IgD-negative memory B cell (primary cell): ENCODE measurements at regions not wholly inside any gene's neighbourhood (a gene's known extent, or its start where the extent isn't known, plus 50 kb on each side); places are given as distances from the start of the nearest gene placed in this dataset.

Source experiments
- H3K27ac Mint-ChIP-seq, 3 donors: one replicate each; pipeline ENCODE4 v1.8.0; 2020 to 2022; ENCODE audit warnings: mild to moderate bottlenecking in 3 of 3, mixed read lengths in 3 of 3, moderate library complexity in 1 of 3
- H3K27me3 Mint-ChIP-seq: one replicate; pipeline ENCODE4 v1.8.0; 2021; ENCODE audit warnings: mixed read lengths
- H3K36me3 Mint-ChIP-seq: one replicate; pipeline ENCODE4 v1.8.0; 2020; ENCODE audit warnings: mild to moderate bottlenecking, mixed read lengths
- H3K4me1 Mint-ChIP-seq, 3 donors: one replicate each; pipeline ENCODE4 v1.8.0; 2020 to 2022; ENCODE audit warnings: mixed read lengths in 3 of 3, mild to moderate bottlenecking in 1 of 3
- H3K4me3 Mint-ChIP-seq, 4 donors: one replicate each; pipeline ENCODE4 v1.8.0; 2020 to 2022; ENCODE audit warnings: mild to moderate bottlenecking in 4 of 4, mixed read lengths in 4 of 4, moderate library complexity in 3 of 4
- H3K9me3 Mint-ChIP-seq, 3 donors: one replicate each; pipeline ENCODE4 v1.8.0; 2020 to 2021; ENCODE audit warnings: mixed read lengths in 3 of 3, mild to moderate bottlenecking in 1 of 3

DNA sequence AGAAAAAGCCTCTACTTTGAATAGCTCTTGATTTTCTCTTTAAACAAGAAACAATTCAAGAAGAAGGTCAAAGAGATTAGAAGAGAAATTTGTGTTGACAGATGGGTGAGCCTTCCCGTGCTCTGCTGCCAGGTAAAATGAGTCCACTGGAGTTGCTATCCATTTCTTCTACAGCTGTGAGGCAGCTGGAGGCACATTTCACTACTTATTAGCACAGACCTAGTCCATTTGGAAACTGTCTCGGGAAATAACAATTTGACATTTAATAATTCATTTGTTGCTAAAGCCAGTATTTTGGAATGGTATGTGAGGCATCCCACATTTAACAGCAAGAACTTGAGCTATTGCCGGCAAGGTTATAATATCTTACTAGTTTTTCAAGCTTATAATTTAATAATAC lies 396.8 kb upstream of the GRIA3 start:
- no peaks in the 10 kb centered on the region for H3K27me3 Mint-ChIP-seq
- no peaks in the 10 kb centered on the region for H3K4me1 Mint-ChIP-seq
- no peaks in the 10 kb centered on the region for H3K36me3 Mint-ChIP-seq
- H3K9me3 Mint-ChIP-seq, result peaks cover 0 to 10% (median 0%) of the 10 kb centered on the region in 3 donors
- no peak overlapping the region for H3K27ac Mint-ChIP-seq
- no peak overlapping the region for H3K4me3 Mint-ChIP-seq

DNA sequence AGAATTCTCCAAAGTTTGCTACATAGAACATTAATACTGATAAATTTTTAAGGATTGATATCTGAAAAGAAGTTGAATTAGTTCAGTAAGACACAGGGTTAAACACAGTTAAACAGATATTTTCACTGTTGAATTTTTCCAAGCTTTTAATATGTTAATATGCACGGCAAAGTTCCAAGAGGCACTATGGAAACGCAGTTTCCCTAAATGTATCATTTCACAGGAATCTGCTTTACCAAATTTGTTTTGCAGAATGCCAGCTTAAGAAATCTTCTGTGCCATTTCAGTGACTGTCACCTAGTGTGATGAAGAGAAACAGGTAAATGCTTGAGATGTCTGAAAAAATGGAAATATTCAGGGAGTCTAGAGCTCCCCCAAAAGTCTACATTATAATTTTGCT lies 395.9 kb upstream of the GRIA3 start:
- Mint-ChIP-seq H3K27ac (no peak overlapping the region), H3K27me3 (no peaks in the 10 kb centered on the region), H3K4me3 (no peak overlapping the region), H3K4me1 (no peaks in the 10 kb centered on the region), H3K36me3 (no peaks in the 10 kb centered on the region), H3K9me3 (peaks cover 0 to 10% (median 0%) of the 10 kb centered on the region in 3 donors)

DNA sequence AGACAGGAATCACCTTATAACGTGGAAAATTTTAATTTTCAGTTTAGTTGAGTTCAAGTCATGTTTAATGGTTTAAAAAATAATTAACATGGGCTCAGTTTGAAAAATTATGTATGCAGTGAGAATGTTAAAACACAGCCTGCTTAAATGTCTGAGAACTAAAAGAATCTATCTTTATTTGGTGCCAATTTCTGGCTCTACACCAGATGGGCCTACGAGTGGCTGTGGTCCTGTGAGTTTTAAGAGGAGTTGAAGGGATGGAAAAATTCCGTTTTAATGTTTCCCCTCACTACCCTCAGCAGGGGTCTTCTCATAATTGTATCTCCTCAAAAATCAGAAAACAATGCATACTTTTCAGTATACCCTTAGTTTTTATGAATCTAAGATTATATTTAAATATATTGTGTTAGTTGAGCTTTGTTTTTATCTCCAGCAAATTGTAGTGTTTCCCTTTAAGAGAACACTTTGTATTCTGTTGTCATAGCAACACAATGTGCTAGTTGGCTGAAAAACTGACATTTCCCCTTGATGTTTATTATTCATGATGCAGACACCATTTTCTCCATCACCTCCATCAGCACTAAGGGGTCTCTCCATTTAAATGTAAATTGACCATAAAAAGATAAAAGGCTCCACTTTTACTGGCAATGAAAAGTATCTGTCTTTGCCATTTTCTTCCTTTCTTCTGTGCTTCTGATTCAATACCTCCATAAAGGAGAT lies 393.5 kb upstream of the GRIA3 start:
- Mint-ChIP-seq H3K9me3 (peaks cover 0 to 8% (median 0%) of the 10 kb centered on the region in 3 donors), H3K36me3 (no peaks in the 10 kb centered on the region), H3K27ac (no peak overlapping the region), H3K4me1 (no peaks in the 10 kb centered on the region), H3K4me3 (no peak overlapping the region), H3K27me3 (no peaks in the 10 kb centered on the region)

DNA sequence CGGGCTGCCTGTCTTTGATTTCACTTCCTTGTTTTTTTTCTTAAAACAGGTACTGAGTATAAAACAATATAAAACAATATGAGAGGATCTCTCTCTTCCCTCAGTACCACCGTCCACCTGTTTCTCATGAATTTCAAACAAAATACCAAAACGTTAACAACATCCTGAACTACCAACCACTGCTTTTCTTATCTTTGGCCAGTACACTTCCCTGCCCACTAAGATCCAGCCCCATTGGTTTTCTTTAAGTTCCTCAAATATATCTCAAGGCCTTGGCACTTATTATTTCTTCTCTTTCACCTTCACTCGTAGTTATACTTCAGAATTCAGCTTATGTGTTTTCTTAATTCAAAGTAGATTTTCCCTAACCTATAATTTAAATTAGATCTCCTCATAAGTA lies 370.2 kb upstream of the GRIA3 start:
- Mint-ChIP-seq H3K4me1 (no peaks in the 10 kb centered on the region), H3K36me3 (no peaks in the 10 kb centered on the region)

DNA sequence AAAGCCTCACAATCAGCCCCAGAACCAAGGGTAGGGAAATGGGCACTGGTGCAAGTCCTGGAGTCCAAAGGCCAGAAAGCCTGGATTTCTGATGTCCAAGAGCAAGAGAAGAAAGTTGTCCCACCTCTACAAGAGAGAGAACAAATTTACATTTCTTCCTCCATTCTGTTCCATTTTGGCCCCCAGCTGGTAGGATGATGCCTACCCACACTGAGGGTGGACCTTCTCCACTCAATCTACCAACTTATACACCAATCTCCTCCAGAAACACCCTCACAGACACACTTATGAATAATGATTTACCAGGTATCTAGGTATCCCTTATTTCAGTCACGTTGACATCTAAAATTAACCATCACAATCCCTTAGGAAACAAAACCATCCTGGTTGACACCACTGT lies 367.8 kb upstream of the GRIA3 start:
- H3K27ac Mint-ChIP-seq, result no peak overlapping the region
- no peaks in the 10 kb centered on the region for H3K36me3 Mint-ChIP-seq
- H3K9me3 Mint-ChIP-seq, result peaks cover 2 to 8% (median 4%) of the 10 kb centered on the region in 3 donors
- no peaks in the 10 kb centered on the region for H3K27me3 Mint-ChIP-seq
- H3K4me1 Mint-ChIP-seq, result peaks cover 0 to 2% (median 0%) of the 10 kb centered on the region in 3 donors
- no peak overlapping the region for H3K4me3 Mint-ChIP-seq

More for the DNA sequence above, 370.2 kb upstream of the GRIA3 start:
- Mint-ChIP-seq H3K4me3 (no peak overlapping the region), H3K27ac (no peak overlapping the region), H3K9me3 (peaks cover 0 to 4% (median 4%) of the 10 kb centered on the region in 3 donors), H3K27me3 (no peaks in the 10 kb centered on the region)

DNA sequence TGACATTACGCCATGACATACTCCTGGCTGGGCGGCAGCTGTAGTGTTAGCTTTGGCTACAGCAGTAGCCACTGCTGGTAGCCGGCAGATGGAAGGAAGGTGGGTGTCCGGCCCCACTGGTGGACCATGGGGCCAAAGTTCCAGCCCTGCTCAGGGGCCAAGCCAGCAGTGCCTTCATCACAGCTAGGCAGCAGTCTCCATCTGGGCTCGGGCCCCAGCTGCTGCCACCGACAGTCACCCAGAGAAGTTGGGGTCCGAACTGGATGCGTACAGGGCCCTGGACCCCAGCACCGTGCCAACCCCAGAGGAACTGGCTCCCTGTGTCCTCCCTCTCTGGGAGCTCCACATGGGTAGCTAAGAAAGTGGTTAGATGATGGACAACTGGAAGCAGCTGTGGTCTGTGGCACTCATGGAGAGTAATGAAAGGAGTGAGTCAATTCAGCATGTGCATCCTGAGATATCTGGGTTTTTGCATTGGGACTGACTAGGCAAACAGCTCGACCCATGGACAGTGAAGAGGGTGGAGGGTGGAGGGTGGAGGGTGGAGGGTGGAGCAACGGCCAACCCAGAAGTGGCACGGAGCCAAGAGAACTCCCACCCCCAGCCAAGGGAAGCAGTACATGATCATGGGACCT lies 366.6 kb upstream of the GRIA3 start:
- H3K4me1 Mint-ChIP-seq, result peaks cover 0 to 2% (median 0%) of the 10 kb centered on the region in 3 donors
- H3K36me3 Mint-ChIP-seq, result no peaks in the 10 kb centered on the region
- no peak overlapping the region for H3K27ac Mint-ChIP-seq
- no peak overlapping the region for H3K4me3 Mint-ChIP-seq
- peaks cover 2 to 8% (median 6%) of the 10 kb centered on the region in 3 donors for H3K9me3 Mint-ChIP-seq
- no peaks in the 10 kb centered on the region for H3K27me3 Mint-ChIP-seq

DNA sequence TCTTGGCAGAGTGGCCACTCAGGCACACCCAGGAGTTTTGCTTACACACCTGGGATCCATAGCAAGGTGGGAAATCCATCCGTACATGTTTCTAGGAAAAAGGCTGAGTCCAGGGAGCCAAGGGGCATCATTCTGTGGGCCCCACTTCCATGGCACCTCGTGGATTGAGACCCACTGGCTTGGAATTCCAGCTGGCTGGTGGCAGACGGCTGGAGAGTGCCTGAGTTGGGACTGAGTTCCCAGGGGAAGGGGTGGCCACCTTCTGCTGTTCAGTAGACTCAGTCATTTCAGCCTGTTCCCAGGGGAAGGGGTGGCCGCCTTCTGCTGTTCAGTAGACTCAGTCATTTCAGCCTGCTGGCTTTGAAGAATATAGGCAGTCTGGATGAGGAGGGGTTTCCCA lies 366.0 kb upstream of the GRIA3 start:
- no peak overlapping the region for H3K27ac Mint-ChIP-seq
- H3K4me3 Mint-ChIP-seq, result no peak overlapping the region
- H3K27me3 Mint-ChIP-seq, result no peaks in the 10 kb centered on the region
- H3K4me1 Mint-ChIP-seq, result peaks cover 0 to 2% (median 0%) of the 10 kb centered on the region in 3 donors
- H3K9me3 Mint-ChIP-seq, result peaks cover 4 to 8% (median 6%) of the 10 kb centered on the region in 3 donors
- H3K36me3 Mint-ChIP-seq, result no peaks in the 10 kb centered on the region

DNA sequence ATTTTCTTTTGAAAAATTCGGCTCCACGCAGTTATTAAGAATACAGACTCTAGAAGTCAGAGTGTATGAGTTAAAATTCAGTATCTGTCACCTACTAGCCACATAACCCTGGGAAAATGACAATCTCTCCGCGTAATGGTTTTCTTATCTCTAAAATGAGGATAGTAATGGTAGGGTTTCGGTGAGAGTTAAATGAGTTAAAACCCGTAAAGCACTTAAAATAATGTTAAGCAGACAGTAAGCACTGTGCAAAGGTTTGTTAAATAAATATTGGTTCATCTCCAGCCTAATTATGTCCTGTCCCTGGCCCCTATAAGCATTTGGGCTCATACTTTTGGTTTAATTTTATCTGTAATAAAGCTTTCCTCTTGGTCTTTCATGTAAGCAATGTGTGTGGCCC lies 350.8 kb upstream of the GRIA3 start:
- no peak overlapping the region for H3K4me3 Mint-ChIP-seq
- H3K27me3 Mint-ChIP-seq, result no peaks in the 10 kb centered on the region
- H3K27ac Mint-ChIP-seq, result no peak overlapping the region
- peaks cover 2 to 3% (median 2%) of the 10 kb centered on the region in 3 donors for H3K9me3 Mint-ChIP-seq
- no peaks in the 10 kb centered on the region for H3K36me3 Mint-ChIP-seq
- no peaks in the 10 kb centered on the region for H3K4me1 Mint-ChIP-seq

DNA sequence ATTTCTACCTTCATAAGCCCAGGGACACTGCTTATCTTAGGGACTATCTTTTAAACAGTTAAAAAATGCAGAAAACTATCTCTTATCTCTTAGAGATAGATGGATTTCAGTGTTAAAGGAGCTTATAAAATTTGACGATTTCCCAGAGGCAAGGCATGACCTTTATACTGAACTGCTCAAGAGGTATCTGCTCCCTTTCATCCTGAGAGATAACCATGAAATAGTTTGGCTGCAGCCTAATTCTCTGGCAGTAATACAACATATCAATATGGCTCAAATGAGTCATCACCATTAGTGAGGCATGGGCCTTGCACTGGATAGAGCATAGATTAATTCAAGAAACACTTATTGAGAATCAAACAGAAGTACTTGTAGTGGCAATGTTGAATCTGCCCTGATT lies 348.2 kb upstream of the GRIA3 start:
- H3K4me1 Mint-ChIP-seq, result no peaks in the 10 kb centered on the region
- H3K4me3 Mint-ChIP-seq, result no peak overlapping the region
- no peak overlapping the region for H3K27ac Mint-ChIP-seq
- H3K27me3 Mint-ChIP-seq, result no peaks in the 10 kb centered on the region
- no peaks in the 10 kb centered on the region for H3K36me3 Mint-ChIP-seq
- H3K9me3 Mint-ChIP-seq, result peaks cover 2 to 9% (median 4%) of the 10 kb centered on the region in 3 donors

DNA sequence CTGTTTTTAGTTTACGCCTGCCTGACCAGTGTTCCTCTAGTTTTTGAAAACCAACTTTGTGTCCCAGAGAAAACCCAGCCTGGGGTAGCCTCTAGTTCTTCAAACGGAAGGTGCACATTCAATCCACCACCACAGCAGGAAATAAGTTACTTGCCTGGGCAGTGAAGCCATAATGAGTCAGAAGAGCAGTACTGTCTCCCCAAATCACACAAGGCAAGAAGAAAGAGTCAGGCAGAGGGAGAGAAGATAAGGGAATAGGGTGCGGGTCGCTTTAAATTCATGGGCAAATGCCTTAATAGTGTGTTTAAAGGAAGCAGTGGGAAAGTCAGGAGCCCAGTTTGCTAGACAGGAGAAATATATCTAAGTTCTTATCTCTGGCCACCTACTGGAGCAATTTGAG lies 333.8 kb upstream of the GRIA3 start:
- peaks cover 1 to 9% (median 4%) of the 10 kb centered on the region in 3 donors for H3K9me3 Mint-ChIP-seq
- no peaks in the 10 kb centered on the region for H3K27me3 Mint-ChIP-seq
- H3K4me3 Mint-ChIP-seq, result no peak overlapping the region
- H3K4me1 Mint-ChIP-seq, result no peaks in the 10 kb centered on the region
- no peak overlapping the region for H3K27ac Mint-ChIP-seq
- H3K36me3 Mint-ChIP-seq, result no peaks in the 10 kb centered on the region

DNA sequence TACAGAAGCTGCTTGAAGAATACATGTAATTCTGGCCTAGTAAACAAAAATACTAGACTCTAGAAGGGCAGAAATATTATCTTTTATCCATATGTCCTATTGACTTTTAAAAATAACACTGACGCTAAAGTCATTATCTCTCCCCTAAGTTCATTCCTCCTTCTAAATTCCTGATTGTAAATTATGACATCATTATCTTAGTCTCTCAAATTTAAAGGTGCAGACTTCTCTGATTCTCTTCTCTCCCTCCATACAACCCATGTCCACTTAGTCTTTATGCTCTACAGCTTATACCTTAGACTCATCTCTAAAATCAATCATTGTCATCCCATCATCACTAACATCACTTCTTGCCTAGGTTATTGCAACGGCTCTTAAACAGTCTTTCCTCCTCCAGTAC lies 327.9 kb upstream of the GRIA3 start:
- Mint-ChIP-seq H3K27ac (no peak overlapping the region), H3K4me3 (no peak overlapping the region), H3K4me1 (no peaks in the 10 kb centered on the region), H3K36me3 (no peaks in the 10 kb centered on the region), H3K9me3 (peaks cover 4 to 12% (median 4%) of the 10 kb centered on the region in 3 donors), H3K27me3 (no peaks in the 10 kb centered on the region)

DNA sequence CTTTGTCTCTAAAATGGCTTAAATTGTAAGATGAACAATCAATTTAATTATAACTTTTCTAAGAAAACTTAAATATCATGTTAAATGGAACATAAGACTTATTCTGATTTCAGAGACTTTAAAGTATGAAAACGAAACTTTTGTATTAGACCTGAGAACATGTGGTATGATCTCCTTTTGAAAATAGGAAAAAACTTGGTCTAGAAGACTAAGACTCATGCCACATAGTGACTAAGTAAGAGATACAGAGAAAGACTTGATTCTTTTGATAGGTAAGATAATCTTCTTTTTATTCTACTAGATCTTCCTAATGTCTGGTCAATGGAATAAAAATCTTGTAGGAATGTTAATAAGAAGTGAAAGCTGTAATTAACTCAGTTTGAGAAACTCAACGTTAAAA lies 326.3 kb upstream of the GRIA3 start:
- Mint-ChIP-seq H3K4me3 (no peak overlapping the region), H3K27ac (no peak overlapping the region), H3K9me3 (peaks cover 6 to 12% (median 7%) of the 10 kb centered on the region in 3 donors), H3K27me3 (no peaks in the 10 kb centered on the region), H3K36me3 (no peaks in the 10 kb centered on the region), H3K4me1 (no peaks in the 10 kb centered on the region)

DNA sequence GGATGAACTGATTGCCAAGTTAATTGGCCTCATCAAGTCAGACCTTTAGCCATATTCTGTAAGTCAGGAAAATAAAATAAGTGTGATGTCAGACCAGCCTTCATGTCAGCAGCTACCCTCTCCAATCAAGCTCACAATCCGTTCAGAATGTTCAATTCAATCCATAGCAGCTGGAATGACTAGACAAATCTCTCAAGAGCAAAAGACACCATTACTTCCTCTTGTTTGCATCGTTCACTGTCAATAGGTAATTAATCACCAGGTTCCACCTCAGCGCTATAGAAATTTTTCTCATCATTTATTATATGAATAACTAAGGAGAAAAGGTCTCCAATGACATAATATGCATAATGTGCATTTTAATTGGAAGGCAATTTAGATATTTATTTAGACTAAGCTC lies 321.0 kb upstream of the GRIA3 start:
- Mint-ChIP-seq H3K4me1 (no peaks in the 10 kb centered on the region), H3K9me3 (peaks cover 3 to 6% (median 5%) of the 10 kb centered on the region in 3 donors), H3K36me3 (no peaks in the 10 kb centered on the region), H3K4me3 (no peak overlapping the region), H3K27me3 (no peaks in the 10 kb centered on the region), H3K27ac (no peak overlapping the region)

DNA sequence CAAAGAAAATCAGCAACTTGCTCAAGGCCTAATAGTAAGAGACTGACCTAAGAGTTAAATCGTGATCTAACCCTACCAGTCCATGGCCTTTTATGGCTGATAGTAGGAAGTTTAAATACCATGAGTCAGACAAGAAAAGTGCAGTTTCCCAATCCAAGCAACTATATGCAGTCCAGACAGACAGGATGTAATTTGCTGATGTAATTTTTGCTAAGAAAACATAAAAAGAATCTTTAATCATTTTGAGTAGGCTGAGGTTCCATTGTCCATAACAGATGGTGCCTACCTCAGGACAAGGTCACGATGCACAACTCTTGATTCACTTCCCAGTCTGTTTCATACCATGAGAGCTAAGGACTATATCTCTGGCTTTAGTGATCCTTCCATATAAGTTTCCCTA lies 317.5 kb upstream of the GRIA3 start:
- Mint-ChIP-seq H3K36me3 (no peaks in the 10 kb centered on the region), H3K9me3 (peaks cover 0 to 8% (median 5%) of the 10 kb centered on the region in 3 donors), H3K4me3 (no peak overlapping the region), H3K27me3 (no peaks in the 10 kb centered on the region), H3K4me1 (no peaks in the 10 kb centered on the region), H3K27ac (no peak overlapping the region)

DNA sequence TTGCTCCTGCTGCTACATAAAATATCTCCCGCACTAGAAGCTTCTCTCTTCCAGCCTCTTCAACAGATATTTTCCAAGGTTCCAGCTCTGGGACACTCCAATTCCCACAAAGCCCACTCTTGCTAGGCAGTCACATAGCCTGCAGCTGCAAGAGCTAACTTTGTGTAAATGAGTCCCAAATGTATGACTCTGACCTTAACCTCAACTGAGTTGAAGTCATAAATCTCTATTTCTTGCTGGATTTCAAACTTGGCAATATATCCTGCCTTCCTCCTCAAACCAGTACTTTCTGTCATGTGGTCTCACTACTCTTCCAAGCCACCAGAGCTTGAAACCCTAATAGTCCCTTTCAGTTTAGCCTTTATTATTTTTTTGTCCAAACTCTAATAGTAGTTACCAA lies 315.4 kb upstream of the GRIA3 start:
- Mint-ChIP-seq H3K36me3 (no peaks in the 10 kb centered on the region), H3K4me3 (no peak overlapping the region), H3K27me3 (no peaks in the 10 kb centered on the region), H3K4me1 (no peaks in the 10 kb centered on the region), H3K27ac (no peak overlapping the region), H3K9me3 (peaks cover 0 to 7% (median 3%) of the 10 kb centered on the region in 3 donors)

DNA sequence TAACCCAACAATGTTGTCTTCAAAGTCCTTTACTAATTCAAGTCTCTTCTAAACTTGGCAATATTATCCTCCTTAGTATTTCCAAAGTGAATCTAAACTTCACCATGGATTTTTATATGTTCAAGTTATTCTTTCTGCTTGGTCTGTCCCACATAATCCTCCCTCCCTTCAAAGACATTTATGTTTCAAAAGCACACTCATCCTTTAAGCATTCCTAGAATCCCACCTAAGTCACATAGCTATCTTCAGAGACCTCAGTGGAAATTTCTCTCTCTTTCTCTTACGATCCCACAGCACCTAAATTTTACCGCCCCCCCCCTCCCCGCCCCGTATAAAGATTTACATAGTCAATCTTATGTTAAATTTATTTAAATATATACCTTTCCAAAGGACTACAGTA lies 314.9 kb upstream of the GRIA3 start:
- no peaks in the 10 kb centered on the region for H3K27me3 Mint-ChIP-seq
- no peaks in the 10 kb centered on the region for H3K36me3 Mint-ChIP-seq
- H3K4me3 Mint-ChIP-seq, result no peak overlapping the region
- H3K4me1 Mint-ChIP-seq, result no peaks in the 10 kb centered on the region
- peaks cover 0 to 7% (median 4%) of the 10 kb centered on the region in 3 donors for H3K9me3 Mint-ChIP-seq
- no peak overlapping the region for H3K27ac Mint-ChIP-seq
